Stimulated activated CD8-positive, alpha-beta memory T cell treated with anti-CD3 and anti-CD28 coated beads, Interleukin-15, amount 100 ng/mL, for 4 hours (primary cell): ENCODE measurements at regions not wholly inside any gene's neighbourhood (a gene's known extent, or its start where the extent isn't known, plus 50 kb on each side); places are given as distances from the start of the nearest gene placed in this dataset.
A peak's percentile ranks its signal among the peaks of the same experiment; 100 is the strongest.
"Not testable (repeated sequence)": the region's sequence is repeated elsewhere in the genome, so short reads cannot be mapped to it uniquely, and the experiment has no call there.

ENCODE experiments used
- DNase-seq, 2 donors: peaks; one replicate each; pipeline ENCODE4 v3.0.0-alpha.2; 2020; ENCODE audit warnings: low read depth in 2 of 2

DNA sequence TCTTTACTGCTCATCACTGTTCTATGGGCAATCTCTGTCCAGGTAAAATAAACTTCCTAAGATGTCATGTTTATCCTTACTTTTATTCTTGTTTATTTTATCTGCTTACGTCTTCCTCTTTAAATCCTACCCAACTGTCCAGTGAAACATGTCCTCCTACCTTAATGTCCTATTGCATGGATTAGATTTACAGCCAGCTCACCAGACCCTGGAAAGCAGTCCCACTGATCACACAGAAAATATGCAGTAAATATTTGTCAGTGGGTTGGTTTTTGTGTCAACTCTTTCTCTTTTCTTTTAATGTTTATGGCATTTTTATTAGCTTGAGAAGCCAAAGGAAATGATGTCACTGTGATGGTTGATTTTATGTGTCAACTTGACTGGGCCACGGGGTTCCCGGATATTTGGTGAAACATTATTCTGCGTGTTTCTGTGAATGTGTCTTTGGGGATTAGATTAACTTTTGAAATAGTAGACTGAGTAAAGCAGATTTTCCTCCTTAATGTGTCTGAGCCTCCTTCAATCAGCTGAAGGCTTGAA, 258.3 kb downstream of the SRGAP2C start:
- no peak for DNase-seq

DNA sequence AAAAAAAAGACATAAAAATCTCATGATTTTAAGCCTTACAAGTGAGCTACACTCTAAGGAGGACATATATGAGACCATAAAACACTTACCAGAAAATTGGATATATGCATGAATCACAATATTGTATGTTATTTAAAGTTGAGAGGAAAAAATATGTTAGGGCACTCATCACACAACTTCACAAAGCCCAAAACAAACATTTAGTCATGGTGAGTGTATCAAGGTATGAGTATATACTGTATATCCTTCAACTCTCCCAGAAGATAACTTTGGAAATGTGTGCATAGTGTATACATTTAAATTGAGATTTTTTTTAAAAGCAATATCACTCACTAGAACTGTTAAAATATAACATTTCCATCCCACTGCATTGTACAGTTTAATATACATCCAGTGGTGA, 259.3 kb downstream of the SRGAP2C start:
- DNase-seq: no peak

DNA sequence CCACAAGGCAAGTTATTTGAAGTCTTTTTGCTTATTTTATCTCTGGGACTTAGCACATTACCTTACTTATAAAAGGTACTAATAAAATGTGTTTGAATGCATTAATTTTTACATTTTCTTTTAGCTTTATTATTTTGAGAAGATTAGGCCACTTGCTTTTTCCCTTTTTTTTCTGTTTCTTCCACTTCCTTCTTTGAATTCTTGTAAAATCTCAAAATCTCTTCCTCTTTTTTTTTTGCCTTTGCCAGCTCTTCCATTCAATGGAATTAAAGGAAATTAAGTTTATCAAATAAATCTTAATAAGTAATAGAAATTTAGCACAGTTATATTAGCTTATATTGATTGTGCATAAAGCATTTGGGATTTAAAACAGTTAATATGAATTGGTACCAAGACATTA, 260.9 kb downstream of the SRGAP2C start:
- no peak for DNase-seq

GRCh38 chr1:121447280-121447923, 262.6 kb downstream of the SRGAP2C start:
- not testable (repeated sequence) for DNase-seq

GRCh38 chr1:121448064-121448463, 263.3 kb downstream of the SRGAP2C start:
- not testable (repeated sequence) for DNase-seq

DNA sequence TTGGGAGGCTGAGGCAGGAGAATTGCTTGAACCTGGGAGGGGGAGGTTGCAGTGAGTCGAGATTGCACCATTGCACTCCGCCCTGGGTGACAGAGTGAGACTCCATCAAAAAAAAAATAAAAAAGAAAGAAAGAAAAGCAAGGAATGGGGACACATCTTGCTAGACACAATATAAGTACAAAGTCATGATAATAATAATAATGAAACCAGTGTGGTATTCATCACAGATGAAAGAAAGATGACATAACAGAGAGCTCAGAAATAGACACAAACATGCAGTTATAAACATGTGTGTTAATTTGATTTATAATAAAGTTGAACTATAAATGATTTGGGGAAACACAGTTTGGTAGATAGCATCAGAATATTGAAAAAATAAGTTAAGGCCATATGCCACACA, 264.1 kb downstream of the SRGAP2C start:
- no peak for DNase-seq

- DNase-seq: no peak
Measured at GRCh38 chr1:121452484-121452883, 267.7 kb downstream of the SRGAP2C start.

DNA sequence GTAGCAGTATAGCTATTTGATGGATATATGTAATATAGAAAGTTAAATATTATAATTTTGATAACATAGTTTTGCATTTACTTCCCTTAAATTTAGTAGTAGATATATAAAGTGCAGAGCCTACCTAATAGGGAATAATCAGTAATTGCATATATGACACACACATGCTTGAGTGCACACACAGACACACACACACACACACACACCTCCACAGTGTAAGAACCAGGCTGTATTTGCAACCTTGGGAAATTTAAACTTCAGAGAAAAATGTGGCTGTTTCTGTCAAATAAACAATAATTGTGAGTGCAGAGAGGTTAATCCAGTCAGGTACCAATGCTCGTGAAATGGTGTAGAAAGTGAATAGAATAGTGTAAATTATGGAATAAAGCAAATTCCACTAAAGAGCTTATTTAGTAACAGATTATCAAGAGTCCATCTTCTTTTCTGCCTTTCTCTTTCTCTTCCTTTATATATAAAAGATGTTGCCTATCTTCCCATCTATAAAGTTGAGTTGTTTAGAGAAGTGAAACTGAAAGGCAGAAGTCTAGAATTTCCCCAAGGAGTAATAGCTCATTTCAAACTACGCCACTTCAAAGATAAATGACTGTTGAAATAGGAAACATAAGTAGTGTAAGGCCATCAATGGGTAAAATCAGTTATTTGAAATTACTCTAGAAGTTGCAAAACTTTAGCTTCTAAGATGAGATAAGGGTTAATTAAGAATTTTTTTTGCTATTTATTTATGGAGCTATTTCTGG, 273.7 kb downstream of the SRGAP2C start:
- no peak for DNase-seq

GRCh38 chr1:121459235-121459634, 274.5 kb downstream of the SRGAP2C start:
- no peak for DNase-seq

DNA sequence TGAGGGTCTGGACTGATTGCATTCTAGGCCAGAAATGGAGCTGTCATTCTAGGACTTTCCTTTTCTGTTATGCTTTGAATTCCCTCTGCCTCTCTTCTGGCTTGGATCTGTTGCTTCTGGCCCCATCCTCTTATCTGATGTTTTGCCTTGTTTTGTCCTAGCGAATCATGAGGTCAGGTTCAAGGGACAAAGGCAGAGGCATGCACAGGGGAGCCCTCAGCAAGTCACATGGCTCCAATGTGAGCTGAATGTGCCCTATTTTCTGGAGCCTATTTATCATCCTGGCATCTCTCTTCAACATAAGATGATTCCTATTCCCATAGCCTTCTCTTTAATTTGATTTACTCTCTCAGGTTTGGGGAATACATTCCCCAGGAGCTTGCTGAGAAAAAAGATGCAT, 284.6 kb downstream of the SRGAP2C start:
- DNase-seq: not testable (repeated sequence)

DNA sequence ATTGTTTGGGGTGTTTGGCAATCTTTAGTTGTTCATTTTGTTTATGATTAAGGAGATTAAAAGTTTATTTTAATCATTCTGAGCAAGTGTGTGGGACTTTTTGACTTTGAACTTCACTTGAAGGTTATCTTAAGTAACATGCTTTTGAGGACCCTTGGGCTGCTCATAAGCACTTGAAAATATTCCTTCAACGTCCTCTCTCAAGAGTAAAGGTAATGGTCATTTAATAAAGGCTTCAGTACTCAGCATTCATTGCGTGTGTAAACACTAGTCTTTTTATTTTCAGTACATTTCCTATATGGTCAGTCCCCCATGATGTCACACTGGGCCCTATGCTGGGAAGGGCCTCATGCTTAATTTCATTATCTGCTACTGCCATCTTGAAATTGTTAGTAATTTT, 285.6 kb downstream of the SRGAP2C start:
- DNase-seq: not testable (repeated sequence)

DNA sequence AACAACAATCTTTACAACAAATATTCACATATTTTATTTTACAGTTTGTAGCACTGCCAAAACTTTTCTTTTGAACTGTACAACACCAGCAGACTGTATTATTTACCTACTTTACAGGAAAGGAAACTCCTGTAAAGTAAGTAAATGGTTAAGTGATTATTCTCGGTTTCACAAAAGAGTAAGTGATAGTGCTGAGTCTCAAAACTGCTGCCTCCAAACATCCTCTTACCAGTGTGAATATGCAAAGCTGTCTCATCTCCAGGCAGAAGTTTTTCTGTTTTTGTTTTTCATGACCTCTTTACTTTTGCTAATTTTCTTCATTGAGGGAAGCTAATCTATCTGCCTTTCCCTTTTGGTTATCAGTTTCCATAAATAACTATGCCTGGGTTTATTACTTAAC, 286.7 kb downstream of the SRGAP2C start:
- DNase-seq: no peak

- no peak for DNase-seq
Measured at GRCh38 chr1:121472017-121472416, 287.2 kb downstream of the SRGAP2C start.

GRCh38 chr1:121483234-121483633, 298.5 kb downstream of the SRGAP2C start:
- no peak for DNase-seq

DNA sequence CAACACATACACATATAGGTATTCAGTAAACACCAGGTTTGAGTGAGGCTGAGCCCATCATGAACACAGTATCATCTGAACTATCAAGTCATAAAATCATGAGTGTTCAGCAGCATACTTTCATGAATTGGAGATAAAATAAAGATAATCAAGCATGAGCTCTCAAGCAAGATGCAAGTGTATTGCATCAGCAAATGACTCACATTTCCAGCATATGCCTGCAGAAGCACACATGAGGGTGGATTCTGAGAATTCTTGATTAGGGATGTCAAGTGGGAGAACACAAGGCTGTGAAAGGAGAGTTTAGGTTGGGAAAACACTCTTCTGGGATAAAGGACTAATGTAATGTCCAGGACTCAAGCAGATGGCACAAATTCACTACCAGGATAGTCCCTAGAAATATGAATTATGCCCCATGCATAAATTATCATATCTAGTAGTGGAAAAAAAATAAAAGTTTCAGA, 299.2 kb downstream of the SRGAP2C start:
- no peak for DNase-seq

- DNase-seq: not testable (repeated sequence)
Measured at GRCh38 chr1:121494796-121495195, 310.0 kb downstream of the SRGAP2C start.

DNA sequence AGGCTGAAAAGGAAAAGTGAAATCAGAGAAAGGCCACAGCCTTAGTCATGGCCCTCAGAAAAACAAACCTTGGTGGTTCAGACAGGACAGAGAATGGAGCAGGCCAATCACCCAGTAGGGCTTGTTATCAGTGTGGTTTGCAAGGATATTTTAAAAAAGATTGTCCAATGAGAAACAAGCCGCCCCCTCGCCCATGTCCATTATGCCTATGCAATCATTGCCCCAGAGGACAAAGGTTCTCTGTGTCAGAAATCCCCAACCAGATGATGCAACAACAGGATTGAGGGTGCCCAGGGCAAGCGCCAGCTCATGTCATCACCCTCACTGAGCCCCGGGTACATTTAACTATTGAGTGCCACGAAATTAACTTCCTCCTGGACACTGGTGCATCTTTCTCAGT, 326.7 kb downstream of the SRGAP2C start:
- not testable (repeated sequence) for DNase-seq

GRCh38 chr1:121511876-121512275, 327.1 kb downstream of the SRGAP2C start:
- not testable (repeated sequence) for DNase-seq

DNA sequence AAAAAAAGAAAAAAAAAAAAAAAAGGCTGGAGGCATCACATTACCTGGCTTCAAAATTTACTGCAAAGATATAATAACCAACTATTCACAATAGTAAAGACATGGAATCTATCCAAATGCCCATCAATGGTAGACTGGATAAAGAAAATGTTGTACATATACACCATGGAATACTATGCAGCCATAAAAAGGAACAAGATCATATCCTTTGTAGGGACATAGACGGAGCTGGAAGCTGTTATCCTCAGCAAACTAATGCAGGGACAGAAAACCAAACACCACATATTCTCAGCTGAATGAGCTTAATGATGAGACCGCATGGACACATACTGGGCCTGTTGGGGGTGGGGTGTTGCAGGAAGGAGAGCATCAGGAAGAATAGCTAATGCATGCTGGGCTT, 330.5 kb downstream of the SRGAP2C start:
- DNase-seq: no peak

GRCh38 chr1:121516234-121516967, 331.6 kb downstream of the SRGAP2C start:
- peak in 1 of 2 donors; percentile 1 for DNase-seq

DNA sequence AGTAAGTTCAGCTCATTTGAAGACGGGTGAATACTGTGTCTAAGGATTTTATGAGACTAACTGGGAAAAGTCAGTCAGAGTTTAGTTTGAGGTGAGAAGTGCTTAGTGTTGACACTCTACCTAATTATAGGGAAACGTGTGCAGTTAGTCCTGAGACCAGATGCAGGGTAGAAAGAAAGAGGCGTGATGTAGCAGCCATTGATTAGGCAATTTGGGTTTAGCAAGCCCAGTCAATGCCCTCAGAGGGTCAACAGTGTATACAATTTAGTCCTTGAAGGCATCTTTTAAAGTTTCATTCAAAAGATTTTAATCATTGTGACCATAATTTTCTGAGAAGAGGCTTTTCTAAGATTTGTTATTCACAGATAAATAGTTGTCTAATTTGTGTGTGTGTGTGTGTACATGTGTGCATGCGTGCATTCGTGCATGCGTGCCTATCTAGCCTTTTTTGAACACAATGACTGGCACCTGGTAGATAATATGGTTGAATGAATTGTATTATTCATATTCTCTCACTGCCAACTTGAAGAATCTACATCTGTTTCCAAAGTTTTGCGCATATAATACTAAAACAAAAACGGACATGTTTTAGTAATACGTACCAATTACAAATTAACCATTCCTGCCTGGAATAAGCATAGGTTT, 332.9 kb downstream of the SRGAP2C start:
- DNase-seq: no peak

DNA sequence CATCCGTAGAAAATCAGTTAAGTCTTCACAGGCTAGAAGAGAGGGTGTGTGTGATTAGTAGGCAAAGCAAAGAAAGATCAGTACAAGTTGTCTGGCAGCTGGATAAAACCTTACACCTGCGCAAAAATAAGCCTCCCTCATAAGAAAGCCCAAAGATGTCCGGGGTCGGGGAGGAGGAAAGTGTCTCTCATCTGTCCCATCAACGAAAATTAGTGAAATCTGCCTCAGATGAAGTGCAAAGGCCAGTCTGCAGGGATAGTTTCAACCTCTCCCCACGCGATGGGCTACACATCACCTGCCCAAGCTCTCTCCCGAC, 333.9 kb downstream of the SRGAP2C start:
- DNase-seq: no peak
